ENCODE measurements at regions not wholly inside any gene's neighbourhood (a gene's known extent, or its start where the extent isn't known, plus 50 kb on each side); places are given as distances from the start of the nearest gene placed in this dataset.

DNA sequence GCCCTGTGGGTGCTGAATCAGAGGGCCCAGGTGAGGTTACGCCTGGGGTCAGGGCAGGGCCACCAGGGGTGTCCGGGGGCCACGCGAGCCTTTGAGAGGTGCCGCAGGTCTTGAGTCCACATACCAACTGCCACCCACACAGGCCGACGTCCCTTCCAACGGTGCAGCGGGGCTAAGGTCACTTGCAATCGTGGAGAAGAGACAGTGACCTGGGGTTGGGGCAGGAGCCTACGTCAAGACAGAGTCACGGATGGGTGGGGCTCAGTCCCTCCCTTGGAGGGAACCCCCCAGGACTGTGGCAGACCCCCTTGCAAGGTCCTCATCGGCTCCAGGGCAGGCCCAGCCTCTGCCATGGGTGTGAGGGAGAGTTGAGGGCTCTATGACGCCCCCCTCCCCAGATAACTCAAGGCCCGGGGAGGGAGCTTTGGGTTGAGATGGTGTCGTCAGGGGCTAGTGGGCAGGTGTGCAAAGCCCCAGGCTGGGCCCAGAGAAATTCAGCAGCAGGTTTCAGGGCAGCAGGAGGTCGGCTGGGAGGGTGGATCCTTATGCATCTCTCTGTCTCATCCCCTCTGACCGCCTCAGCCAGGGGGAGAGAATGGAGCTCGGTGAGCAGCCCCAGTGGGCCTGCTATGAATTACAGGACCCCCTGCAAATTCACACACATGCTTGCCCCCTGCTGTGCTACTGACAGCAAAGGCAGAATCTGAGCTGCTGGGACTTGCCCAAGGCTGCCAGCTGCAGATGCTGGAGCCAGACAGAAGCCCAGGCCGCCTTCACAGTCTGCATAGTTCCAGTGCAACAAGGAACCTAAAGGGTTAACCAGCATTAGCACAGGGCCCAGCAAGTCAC is 60.0 kb downstream of the MYEOV start:
- H3K36me3 ChIP-seq (ENCODE audit: control insufficient read depth in 2 of 2, insufficient read depth in 1 of 2, low read length in 2 of 2): no peaks in the 10 kb centered on the region
- CTCF ChIA-PET: interaction anchor here (0.6 kb wide), 1 partner anchor 68 kb away, joined by 3 read pairs; no protein-coding TSS in a partner anchor
- no peaks in the 10 kb centered on the region for H3K4me1 ChIP-seq (ENCODE audit: control insufficient read depth, insufficient read depth, low read length)
- H3K27ac ChIP-seq (ENCODE audit: extremely low read depth, low read depth, low read length): no peak overlapping the region
- H3K4me3 ChIP-seq (ENCODE audit: low read depth, low read length): no peak overlapping the region
- TF ChIP-seq, protein P1, sequence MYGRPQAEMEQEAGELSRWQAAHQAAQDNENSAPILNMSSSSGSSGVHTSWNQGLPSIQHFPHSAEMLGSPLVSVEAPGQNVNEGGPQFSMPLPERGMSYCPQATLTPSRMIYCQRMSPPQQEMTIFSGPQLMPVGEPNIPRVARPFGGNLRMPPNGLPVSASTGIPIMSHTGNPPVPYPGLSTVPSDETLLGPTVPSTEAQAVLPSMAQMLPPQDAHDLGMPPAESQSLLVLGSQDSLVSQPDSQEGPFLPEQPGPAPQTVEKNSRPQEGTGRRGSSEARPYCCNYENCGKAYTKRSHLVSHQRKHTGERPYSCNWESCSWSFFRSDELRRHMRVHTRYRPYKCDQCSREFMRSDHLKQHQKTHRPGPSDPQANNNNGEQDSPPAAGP (tag by site-specific recombination; IDR thresholded peaks at IDR 0.05): no peak
- peak; percentile 79 for TF ChIP-seq ZIC2 (tag by site-specific recombination; IDR thresholded peaks at IDR 0.05)
- TF ChIP-seq GLIS1 (tag by site-specific recombination; IDR thresholded peaks at IDR 0.05): peak; percentile 67
- no peak for TF ChIP-seq ZNF140 (tag by site-specific recombination; IDR thresholded peaks at IDR 0.05)
- no peak for TF ChIP-seq ZNF394 (tag by site-specific recombination; IDR thresholded peaks at IDR 0.05; ENCODE audit: borderline replicate concordance)
- no peak for TF ChIP-seq SALL2 (tag by site-specific recombination; IDR thresholded peaks at IDR 0.05; ENCODE audit: borderline replicate concordance)
- TF ChIP-seq, protein P2, sequence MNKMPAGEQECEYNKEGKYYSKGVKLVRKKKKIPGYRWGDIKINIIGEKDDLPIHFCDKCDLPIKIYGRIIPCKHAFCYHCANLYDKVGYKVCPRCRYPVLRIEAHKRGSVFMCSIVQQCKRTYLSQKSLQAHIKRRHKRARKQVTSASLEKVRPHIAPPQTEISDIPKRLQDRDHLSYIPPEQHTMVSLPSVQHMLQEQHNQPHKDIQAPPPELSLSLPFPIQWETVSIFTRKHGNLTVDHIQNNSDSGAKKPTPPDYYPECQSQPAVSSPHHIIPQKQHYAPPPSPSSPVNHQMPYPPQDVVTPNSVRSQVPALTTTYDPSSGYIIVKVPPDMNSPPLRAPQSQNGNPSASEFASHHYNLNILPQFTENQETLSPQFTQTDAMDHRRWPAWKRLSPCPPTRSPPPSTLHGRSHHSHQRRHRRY (tag by site-specific recombination; IDR thresholded peaks at IDR 0.05): no peak
- no peak for TF ChIP-seq ZNF776 (tag by site-specific recombination; IDR thresholded peaks at IDR 0.05; ENCODE audit: borderline replicate concordance)
- TF ChIP-seq, protein P3, sequence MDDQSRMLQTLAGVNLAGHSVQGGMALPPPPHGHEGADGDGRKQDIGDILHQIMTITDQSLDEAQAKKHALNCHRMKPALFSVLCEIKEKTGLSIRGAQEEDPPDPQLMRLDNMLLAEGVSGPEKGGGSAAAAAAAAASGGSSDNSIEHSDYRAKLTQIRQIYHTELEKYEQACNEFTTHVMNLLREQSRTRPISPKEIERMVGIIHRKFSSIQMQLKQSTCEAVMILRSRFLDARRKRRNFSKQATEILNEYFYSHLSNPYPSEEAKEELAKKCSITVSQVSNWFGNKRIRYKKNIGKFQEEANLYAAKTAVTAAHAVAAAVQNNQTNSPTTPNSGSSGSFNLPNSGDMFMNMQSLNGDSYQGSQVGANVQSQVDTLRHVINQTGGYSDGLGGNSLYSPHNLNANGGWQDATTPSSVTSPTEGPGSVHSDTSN (CRISPR knock-in tag; IDR thresholded peaks at IDR 0.05): no peak
- no peak for TF ChIP-seq ZNF423 (tag by site-specific recombination; IDR thresholded peaks at IDR 0.05)
- no peak for TF ChIP-seq BCL11A (tag by site-specific recombination; IDR thresholded peaks at IDR 0.05; ENCODE audit: low read depth)
- TF ChIP-seq ZNF571 (tag by site-specific recombination; IDR thresholded peaks at IDR 0.05): no peak
- no peak for TF ChIP-seq ZNF112 (tag by site-specific recombination; IDR thresholded peaks at IDR 0.05)
- TF ChIP-seq, protein P4, sequence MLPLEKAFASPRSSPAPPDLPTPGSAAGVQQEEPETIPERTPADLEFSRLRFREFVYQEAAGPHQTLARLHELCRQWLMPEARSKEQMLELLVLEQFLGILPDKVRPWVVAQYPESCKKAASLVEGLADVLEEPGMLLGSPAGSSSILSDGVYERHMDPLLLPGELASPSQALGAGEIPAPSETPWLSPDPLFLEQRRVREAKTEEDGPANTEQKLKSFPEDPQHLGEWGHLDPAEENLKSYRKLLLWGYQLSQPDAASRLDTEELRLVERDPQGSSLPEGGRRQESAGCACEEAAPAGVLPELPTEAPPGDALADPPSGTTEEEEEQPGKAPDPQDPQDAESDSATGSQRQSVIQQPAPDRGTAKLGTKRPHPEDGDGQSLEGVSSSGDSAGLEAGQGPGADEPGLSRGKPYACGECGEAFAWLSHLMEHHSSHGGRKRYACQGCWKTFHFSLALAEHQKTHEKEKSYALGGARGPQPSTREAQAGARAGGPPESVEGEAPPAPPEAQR (tag by site-specific recombination; IDR thresholded peaks at IDR 0.05): no peak
- TF ChIP-seq ZNF654 (tag by site-specific recombination; IDR thresholded peaks at IDR 0.05; ENCODE audit: low read depth): no peak
- no peak for TF ChIP-seq ZNF324 (tag by site-specific recombination; IDR thresholded peaks at IDR 0.05)
- POLR2A ChIA-PET: no interaction called here
- no peaks in the 10 kb centered on the region for H3K9me3 ChIP-seq (ENCODE audit: control insufficient read depth, insufficient read depth, low read depth, low read length)

DNA sequence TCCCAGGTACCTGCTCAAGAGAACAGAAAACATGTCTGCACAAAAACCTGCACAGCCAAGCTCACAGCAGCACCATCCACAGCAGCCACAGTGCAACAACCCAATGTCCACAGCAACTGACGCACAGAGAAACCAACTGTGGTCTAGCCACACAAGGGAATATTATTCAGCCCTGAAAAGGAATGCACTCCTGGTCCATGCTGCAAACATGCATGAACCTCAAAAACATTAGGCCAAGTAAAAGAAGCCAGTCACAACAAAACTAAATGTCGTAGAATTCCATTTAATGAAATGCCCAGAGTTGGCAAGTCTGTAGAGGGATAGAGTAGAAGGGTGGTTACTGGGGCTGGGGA is 60.6 kb downstream of the MYEOV start:
- POLR2A ChIA-PET: no interaction called here
- TF ChIP-seq KLF10 (tag by site-specific recombination; IDR thresholded peaks at IDR 0.05): no peak
- no peak for TF ChIP-seq ZNF157 (tag by site-specific recombination; IDR thresholded peaks at IDR 0.05)
- no peak for TF ChIP-seq REPIN1 (tag by site-specific recombination; IDR thresholded peaks at IDR 0.05; ENCODE audit: low read depth)
- TF ChIP-seq, protein P5, sequence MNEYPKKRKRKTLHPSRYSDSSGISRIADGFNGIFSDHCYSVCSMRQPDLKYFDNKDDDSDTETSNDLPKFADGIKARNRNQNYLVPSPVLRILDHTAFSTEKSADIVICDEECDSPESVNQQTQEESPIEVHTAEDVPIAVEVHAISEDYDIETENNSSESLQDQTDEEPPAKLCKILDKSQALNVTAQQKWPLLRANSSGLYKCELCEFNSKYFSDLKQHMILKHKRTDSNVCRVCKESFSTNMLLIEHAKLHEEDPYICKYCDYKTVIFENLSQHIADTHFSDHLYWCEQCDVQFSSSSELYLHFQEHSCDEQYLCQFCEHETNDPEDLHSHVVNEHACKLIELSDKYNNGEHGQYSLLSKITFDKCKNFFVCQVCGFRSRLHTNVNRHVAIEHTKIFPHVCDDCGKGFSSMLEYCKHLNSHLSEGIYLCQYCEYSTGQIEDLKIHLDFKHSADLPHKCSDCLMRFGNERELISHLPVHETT (tag by site-specific recombination; IDR thresholded peaks at IDR 0.05): no peak
- TF ChIP-seq ZNF146 (tag by site-specific recombination; IDR thresholded peaks at IDR 0.05): 0 out of 2 replicates have a peak, but pooled peaks have one; percentile 49
- no peak for TF ChIP-seq ZNF335 (tag by site-specific recombination; conservative IDR thresholded peaks at IDR 0.05)

More for the DNA sequence above, 60.6 kb downstream of the MYEOV start:
- Histone ChIP-seq H3K4me1 (ENCODE audit: control insufficient read depth, insufficient read depth, low read length) (no peaks in the 10 kb centered on the region), H3K27ac (ENCODE audit: extremely low read depth, low read depth, low read length) (no peak overlapping the region), H3K9me3 (ENCODE audit: control insufficient read depth, insufficient read depth, low read depth, low read length) (no peaks in the 10 kb centered on the region), H3K4me3 (ENCODE audit: low read depth, low read length) (no peak overlapping the region), H3K36me3 (ENCODE audit: control insufficient read depth in 2 of 2, insufficient read depth in 1 of 2, low read length in 2 of 2) (no peaks in the 10 kb centered on the region)
- CTCF ChIA-PET: interaction anchor here (0.6 kb wide), 1 partner anchor 69 kb away, joined by 3 read pairs; no protein-coding TSS in a partner anchor

Measured in HEK293 (cell line).